IPS-NIHi11 (cell line): ENCODE measurements at regions not wholly inside any gene's neighbourhood (a gene's known extent, or its start where the extent isn't known, plus 50 kb on each side); places are given as distances from the start of the nearest gene placed in this dataset.

ENCODE experiments used
- DNase-seq: peaks from one replicate; pipeline ENCODE4 v3.0.0; 2012; ENCODE audit warnings: mixed read lengths, low spot score

DNA sequence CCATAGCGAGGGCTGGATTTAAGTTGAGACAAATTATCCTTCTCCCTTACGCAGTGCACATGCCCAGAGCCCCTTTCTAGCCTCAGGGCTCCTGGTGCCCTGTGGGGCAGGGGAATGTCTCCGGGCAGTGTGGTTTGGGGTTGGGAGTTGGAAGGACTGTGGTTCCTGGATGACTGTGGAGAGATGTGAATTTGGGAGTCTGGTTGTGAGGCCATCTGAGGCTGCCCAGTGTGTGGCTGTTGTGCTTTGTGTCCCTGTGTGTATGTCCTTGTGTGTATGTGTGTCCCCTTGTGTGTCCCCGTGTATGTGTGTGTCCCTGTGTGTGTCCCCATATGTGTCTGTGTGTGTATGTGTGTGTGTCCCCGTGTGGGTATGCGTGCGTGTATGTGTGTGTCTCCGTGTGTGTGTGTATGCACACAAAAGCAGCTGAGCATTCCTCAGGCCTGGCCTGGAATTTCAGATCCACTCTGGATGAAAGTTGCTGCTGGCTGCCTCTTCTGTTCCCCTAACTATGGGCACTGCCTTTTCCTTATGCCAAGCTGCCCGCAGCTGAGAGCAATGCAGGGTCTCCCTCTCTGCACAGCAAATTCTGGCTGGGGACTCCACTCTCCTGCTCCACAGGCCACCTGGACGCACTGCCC lies 65.4 kb downstream of the UBIAD1 start:
- no peak for DNase-seq

DNA sequence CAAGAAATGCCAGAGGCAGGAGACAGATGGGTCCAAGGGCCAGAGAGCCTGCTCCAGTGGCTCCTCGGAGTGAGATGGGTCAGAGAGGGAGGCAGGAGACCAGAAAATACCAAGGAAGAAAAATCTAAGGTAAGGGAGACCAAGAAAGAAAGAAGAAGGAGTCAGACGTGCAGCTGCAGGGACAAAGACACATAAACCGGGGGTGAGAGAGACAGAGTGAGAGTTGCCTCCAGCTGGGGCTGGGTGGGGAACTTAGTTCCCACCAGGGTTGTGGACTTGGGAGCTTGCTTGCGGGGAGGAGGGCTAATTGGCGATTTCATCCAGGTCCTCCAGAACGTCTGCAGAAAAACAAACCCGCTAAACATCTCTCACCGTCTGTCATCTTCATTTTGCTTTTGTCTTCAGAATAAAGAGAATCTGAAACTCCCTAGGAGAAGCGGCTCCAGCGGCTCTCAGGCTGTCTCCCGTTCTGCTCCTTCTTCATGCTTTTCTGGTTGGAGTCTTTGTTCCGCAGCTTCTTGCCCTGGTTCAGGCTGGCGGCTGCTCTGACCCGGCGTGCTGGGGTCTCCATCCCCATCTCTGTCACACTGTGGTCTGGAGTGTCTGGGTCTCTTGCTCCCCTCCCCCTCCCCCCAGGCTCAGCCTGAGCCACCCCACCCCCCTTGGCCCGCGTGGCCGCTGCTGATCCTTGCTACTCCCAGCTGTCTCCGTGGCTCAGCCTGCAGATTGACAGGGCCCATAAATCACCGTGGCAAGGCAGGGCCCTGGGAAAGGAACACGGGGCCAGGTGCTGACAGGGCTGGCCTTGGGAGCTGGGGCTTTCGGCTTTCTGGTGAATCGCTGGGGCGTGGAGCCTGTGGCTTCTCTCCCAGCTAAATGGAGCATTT lies 66.6 kb downstream of the UBIAD1 start:
- peak; percentile 59 for DNase-seq

DNA sequence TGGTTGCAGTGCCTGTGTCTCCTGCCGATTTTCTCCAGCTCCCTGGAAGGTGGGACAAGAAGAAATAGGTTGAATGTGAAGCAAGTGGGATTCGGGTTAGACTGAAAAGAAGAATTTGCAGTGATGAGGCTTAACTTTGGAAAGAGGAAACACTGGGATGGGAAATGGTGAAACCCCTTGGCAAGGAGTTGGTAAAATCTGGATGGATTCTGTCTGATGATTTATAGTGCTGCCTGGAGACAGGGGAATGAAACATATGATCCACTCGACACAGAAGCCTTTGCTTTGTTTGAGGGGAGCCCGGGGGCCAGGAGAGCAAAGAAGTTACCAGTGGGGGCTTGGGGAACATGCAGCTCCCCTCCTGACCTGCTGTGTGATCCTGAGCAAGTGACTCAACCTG lies 67.2 kb downstream of the UBIAD1 start:
- DNase-seq, result no peak

DNA sequence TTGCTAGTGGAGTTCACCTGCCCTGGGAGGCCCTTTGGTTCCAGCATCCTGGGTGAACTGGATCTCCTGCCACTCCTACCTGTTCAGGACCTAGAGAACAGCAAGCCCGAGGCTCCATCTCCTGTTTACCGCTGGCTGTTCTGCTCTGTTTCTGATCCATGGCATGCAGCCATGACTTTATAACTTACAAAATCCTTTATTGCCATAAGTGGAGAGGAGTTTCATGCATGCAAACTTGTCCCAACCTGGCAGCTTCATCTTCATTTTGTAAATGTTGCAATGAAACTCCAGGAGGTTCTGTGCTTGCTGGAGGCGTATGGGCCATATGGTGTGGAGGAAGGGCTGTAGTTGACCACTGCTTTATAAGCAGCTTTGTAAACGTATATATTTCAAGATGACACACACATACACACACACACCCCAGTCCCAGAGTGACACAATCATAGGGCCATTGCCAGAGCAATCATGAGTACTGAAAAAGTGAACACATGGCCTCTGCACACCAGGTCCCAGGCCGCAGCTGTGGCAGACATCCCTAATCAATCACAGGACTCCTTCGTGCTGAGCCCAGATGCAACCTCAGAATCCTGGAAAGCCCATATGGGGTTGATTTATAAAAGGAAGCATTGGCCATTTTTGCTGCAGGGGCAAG lies 69.0 kb downstream of the UBIAD1 start:
- DNase-seq, result no peak

- no peak for DNase-seq
Observed at GRCh38 chr1:11342621-11343032, 69.6 kb downstream of the UBIAD1 start.

DNA sequence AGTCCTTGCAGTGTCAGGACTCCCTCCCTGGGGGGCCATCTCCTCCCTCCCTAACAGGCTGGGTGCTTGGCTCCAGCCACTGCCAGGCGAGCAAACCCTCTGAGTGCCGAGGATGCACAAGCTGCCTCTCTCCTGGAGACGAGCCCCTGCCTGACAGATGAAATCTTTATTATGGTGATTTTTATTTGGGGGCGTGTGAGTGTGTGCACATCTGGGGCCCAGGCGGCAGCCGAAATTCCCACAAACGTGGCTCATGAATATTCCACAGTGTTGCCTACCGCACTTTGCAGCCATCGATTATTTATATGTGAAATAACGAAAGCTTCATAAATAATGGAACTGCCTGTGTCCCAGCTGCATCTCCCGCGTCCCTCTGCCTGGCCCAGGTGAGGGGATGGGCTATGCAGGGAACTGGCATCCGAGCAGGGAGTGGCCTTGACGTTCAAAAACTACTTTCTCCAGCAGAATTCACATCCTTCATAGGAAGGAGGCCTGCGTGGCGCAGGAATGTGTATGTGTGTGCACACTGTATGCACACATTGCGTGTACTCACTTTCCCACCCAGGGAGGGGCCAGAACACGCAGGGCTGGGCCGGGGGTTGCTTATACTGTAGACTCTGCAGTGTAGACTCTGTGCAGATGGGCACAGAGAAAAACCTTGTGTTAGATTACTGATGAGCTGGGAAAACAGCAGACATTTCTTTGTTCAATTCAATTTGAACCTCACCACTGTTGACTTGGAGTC lies 73.1 kb downstream of the UBIAD1 start:
- no peak for DNase-seq

- DNase-seq, result no peak
Observed at GRCh38 chr1:11350265-11350664, 77.3 kb downstream of the UBIAD1 start.

- DNase-seq, result no peak
Observed at GRCh38 chr1:11352058-11352715, 79.2 kb downstream of the UBIAD1 start.

DNA sequence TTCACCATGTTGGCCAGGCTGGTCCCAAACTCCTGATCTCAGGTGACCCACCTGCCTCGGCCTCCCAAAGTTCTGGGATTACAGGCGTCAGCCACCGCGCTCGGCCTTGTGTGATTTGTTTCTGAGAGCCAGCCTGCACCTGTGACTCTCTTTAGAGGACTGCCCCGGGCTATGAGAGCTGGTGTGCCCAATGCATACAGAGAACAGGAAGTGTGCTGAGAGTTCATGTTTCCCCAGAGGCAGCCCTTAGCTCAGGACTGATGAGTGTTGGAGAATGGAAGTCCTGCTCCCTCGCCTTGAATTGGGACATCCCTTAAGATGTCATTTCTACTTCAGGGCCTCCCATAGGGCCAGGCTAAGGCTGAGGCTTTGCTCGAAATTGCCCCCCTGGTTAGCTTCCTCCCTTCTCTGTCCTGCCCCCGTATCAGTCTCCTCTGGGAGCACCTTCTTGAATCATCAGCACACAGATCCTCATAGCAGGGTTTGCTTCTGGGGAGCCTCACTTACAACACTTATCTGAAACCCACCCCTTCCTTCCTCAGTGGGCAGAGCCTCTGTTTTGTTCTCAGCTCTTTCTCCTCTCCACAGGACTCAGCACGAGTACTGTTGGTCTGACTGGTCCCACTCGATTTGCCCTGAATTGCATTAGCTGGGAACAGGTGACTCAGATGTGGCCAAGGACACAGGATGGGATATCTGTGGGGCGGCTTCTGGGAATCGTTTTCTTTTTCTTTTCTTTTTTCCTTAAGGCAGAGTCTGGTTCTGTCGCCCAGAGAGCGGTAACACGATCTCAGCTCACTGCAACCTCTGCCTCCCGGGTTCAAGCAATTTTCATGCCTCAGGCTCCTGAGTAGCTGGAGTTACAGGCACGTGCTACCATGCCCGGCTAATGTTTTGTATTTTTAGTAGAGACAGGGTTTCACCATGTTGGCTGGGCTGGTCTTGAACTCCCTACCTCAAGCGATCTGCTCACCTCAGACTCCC lies 80.1 kb downstream of the UBIAD1 start:
- DNase-seq, result no peak

GRCh38 chr1:11354893-11355553 lies 82.0 kb downstream of the UBIAD1 start:
- peak; percentile 57 for DNase-seq

DNA sequence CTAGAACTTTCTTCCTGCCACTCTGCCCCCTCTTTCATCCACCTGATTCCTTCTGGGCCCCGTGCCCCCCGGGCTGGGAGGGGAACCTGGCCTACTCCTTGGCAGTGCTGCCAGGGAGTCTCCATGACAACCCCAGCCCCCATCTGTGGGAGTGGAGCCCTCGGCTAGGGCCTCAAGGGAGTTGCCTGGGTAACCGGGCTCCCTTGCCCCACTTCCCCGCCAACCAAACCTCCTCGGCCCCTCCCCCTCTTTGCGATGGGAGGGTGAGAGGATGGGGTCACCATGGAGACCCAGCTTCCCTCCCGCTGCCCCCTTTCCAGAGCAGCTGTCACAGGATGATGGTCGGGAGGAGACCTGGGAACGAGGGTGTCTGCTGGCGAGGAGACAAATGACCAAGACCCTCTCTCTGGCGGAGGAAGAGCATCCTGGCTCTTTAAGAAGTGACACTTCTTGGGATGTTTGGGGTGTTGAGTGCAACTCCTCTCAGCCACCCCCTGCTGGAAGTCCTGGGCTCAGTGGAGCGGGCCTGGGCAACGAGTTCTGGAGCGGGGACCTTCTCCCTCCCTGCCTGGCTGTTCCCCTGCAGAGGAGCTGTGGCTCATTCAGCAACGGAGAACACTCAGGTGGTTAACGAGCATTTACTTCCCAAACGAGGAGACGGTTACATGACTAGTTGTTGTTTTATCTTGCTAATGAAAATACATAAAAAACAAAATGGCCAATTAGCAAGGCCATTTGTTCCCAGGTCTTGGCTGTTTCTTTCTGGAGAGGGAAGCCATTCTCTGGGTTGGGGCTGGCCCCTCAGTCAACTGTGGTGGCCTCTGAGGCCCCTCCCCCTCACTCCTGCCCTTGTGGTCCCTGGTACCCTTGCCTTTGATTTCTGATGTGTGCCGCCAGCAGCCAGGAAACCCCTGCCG lies 82.8 kb downstream of the UBIAD1 start:
- peak; percentile 65 for DNase-seq

DNA sequence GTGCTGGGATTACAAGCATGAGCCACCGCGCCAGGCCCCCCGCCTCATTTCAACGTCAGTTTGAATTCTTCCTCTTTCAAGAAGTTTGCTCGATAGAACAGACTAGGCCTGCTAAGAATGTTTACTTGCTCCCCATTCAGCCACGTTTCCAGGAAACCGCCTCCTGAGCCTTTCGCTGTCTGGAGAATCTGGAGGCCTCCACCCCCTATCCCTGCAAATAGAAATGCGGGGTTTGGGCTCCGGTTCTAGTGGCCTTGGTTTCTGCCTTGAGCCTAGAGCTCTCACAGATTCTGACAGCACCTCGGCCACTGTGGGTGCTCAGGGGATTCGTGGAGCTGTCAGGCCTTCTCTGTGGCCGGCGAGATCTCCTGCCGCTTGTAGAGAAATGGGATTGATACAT lies 84.3 kb downstream of the UBIAD1 start:
- no peak for DNase-seq

DNA sequence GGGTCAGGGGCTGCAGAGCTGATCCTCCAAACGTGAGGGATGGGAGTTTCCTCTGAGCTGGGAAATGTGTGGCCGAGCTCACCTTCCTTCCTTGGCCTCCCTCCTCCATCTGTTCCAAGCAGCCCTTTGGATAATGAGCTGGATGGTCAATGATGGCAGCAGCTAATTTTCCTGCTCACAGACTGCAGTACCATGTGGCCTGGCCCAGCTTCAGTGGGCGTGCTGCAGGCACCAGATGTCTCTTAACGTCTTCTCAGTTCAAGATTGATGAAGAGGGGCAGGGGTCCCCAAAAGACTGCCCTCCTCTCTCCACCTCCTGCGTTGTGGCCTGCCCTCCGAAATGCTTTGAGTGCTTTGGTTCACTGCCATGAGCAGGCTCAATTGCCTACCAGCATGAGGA lies 86.0 kb downstream of the UBIAD1 start:
- DNase-seq, result no peak

GRCh38 chr1:11362547-11363021 lies 89.6 kb downstream of the UBIAD1 start:
- no peak for DNase-seq

DNA sequence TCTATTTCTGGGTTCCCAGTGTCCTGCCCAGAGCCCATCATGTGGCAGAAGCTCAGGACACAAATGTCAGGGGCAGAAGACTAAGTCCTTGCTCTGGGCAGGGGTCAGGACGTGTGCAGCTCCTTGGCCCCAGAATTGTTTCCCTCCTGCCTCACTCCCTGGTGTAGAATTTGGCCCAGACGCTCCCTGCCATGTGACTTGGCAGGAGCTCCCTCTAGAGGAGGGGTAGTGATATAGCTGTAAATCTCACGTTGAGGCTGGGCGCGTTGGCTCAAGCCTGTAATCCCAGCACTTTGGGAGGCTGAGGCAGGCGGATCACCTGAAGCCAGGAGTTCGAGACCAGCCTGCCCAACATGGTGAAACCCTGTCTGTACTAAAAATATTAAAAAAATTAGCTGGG lies 91.2 kb downstream of the UBIAD1 start:
- DNase-seq, result no peak

DNA sequence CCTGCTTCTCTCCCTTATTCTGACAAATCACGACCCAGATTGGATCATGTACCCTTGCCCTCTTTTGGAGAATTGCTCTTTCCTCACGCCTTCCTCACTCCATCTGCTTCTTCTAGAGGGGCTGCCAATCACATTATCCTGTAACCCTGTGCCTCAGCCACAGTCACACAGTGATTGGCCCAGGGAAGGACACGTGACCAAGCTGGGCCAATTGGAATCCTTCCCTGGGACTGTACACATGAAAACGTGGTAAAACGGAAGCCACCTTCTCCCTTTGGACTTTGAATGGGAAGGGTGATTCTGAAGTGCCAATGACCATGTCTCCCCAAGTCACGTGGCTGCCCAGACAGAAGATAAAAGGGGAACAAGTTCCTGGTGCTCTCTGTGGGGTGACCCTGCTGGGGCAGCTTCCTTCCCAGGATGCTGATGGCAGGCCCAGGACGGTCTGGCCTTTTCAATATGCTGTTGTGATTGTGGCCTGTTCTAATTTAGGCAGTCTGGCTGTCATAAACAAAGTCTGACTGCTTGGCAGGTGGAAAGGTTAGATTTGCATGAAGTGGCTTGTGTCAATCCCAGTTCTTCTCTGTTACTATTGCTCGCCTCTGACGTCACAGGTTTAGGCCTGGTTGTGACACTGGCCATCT lies 92.9 kb downstream of the UBIAD1 start:
- DNase-seq, result no peak

- DNase-seq, result no peak
Observed at GRCh38 chr1:11373029-11373894, 100.3 kb downstream of the UBIAD1 start.
